ENCODE measurements at regions not wholly inside any gene's neighbourhood (a gene's known extent, or its start where the extent isn't known, plus 50 kb on each side); places are given as distances from the start of the nearest gene placed in this dataset.
"Not testable (repeated sequence)": the region's sequence is repeated elsewhere in the genome, so short reads cannot be mapped to it uniquely, and the experiment has no call there.

DNA sequence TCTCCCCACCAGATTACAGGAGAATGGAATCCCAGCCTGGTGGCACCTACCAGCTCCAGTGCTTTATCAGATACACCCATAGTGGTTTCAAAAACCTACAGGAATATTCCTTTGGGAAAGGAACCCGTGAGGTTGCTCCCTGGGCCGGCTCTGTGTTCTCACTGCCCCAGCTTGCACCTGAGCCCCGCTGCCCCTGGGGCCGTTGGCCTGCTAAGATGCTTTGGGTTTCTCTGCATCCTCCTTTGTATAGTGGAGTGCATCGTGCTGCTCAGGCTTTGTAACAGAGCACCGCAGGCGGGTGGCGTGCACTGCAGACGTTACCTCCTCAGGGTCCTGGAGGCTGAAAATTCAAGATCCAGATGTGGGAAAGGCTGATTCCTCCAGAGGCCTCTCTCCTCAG is 414.1 kb downstream of the BRD1 start:
- no peak for DNase-seq (ENCODE audit: low read depth)

DNA sequence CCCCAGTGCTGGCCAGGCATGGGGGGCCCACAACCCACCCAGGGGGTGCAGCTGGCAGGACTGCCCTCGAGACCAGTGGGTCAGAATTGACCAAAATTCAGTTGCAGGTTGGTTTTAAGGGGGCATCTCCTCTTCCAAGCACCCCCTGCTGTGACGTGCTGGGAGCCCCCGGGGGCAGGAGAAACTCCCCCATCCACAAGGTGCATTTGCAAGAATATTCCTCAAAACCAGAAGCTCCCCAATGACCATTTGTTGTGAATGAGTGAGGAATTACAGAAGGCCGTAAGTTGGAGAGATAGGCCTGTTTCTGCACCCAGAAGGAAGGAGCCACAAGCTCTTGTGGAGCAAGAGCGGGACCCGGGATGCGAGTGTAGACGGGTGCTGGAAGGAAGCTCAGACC is 414.5 kb downstream of the BRD1 start:
- DNase-seq (ENCODE audit: low read depth), result no peak

GRCh38 chr22:49412236-49412635 is 415.4 kb downstream of the BRD1 start:
- DNase-seq (ENCODE audit: low read depth), result no peak

- no peak for DNase-seq (ENCODE audit: low read depth)
These were observed 416.4 kb downstream of the BRD1 start for GRCh38 chr22:49411236-49411635.

GRCh38 chr22:49408102-49408836 is 419.4 kb downstream of the BRD1 start:
- DNase-seq (ENCODE audit: low read depth), result no peak

GRCh38 chr22:49406879-49407587 is 420.6 kb downstream of the BRD1 start:
- no peak for DNase-seq (ENCODE audit: low read depth)

- DNase-seq (ENCODE audit: low read depth), result no peak
These were observed 421.5 kb downstream of the BRD1 start for GRCh38 chr22:49406047-49406650.

GRCh38 chr22:49405590-49405989 is 422.1 kb downstream of the BRD1 start:
- no peak for DNase-seq (ENCODE audit: low read depth)

DNA sequence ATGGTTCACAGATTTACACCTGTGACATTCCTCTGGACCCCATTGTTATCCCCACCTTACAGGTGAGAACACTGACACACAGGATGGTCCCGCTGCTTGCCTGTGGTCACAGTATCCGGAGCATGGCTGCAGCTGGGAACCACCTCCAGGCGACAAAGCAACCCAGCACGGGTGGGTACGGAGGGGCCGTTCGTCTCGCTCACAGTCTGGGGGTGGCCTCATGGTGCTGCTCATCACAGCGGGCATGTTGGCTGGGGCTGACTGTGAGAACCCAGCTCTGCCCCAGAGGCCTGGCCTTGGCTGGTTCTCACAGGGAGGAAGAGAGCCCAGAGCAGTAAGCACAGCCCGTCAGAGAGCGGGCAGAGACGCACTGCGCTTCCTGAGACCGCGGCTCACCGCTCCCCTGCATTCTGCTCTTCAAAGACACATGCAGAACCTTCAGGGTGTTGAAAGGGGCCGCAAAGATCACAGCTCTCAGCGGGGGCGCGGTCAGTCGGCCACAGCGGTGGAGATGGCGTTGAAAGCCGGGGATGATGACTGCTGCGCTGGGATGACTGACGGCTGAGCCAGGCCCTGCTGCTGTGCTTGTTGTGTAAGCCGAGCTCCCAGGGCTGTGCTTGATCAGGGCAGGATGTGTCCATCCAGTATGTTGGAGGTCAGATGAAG is 423.0 kb downstream of the BRD1 start:
- DNase-seq (ENCODE audit: low read depth), result no peak

DNA sequence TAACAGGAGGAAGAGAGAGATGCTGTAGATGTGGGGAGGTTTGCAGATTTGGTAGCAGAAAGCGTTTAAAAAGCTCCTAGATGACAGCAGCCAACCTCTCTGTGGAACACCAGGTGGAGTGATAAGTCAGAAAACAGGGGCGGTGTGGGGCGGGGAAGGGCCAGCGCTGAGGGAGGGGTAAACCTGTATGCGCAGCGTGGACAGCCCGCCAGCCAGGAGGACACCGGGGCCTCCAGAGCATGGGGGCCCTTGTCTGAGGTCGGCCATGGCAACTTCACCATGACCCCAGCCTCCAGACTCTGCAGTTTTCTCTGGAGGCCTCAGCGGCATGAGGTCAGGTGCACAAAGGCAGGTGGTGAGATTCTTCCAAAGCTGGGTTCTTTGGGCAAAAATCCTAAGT is 423.7 kb downstream of the BRD1 start:
- DNase-seq (ENCODE audit: low read depth), result no peak

DNA sequence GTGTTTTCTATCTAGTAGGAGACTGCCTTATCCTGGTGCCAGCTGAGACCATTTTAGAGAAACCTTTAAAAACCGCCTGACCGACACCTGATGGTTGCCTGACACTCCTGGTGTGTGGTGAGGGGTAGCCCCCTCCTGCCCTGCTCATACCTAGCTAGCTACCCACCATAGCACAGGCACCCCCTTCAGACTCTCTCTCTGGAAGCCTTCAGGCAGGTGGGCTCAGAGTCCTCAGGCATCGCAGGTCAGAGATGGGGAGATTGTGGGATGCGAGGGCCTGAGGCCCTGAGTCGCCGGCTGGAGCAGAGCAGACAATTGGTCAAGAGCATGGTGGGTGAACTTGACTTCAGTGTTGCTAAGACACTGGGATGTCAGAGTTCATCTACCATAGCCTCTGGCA is 424.6 kb downstream of the BRD1 start:
- no peak for DNase-seq (ENCODE audit: low read depth)

- DNase-seq (ENCODE audit: low read depth), result no peak
These were observed 425.5 kb downstream of the BRD1 start for GRCh38 chr22:49402169-49402568.

DNA sequence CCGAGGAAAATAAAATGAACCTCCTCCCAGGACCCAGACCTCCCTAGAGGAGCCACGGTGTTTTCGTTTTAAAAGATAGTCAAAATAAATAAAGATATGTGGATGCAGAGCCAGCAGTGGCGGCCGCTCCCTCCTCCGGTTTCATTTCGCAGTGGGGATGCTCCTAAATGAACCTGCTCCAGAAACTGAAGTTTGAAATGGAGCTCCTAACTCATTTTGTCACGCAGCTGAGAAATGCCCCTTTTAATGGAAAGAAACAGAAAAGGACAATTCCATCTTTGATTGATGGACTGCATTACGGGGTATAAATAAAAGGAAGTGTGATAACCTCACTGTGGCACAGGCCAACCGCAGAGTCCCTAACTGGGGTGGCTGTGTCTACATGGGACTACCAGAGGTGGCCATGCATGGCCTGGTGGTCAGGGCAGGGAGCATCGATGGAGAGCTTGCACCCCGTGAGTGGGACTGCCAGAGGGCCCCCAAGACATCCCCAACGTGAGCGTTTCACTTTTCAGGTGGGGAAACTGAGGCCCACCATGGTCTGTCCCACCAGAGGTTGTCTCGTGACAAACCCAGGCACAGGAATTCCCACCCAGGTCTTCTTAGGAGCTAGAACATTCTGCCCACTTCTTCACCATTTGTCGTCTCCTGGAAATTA is 426.6 kb downstream of the BRD1 start:
- no peak for DNase-seq (ENCODE audit: low read depth)

DNA sequence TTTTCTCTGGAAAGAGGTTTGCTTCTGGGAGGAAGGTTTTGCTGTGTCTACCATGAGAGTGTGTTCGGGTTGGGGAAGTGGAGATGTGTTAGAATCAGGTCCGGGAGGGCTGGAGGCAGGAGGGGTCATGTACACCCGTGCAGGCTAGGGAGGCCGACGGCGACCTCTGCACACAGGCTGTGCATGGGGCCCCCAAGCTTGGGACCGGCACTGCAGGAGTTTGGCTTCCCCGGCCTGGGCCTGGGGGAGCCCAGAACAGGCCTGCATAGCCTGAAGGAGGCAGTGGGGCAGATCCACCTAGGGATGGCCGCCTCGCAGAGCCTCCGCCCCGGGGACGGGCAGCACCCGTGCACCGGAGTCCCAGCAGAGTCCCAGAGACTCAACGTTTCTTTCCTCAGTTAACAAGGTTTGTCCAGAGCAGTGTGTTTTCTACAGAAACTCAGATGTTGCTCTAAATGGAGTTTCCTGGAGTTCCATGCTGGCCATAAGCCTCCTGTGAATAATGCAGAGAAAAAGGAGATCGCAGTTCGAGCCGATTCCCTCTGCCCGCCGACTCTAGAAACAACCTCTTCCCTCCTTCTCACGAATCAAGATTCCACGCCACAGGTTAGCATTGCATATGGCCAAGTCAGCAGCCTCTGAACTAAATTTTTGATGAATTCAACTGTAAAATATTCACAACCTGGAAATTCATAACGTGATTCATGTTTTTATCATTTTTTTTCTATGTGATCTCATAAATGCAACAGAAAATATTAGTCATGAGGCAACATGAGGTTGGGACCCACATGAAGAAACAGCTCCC is 427.3 kb downstream of the BRD1 start:
- no peak for DNase-seq (ENCODE audit: low read depth)

- no peak for DNase-seq (ENCODE audit: low read depth)
These were observed 429.0 kb downstream of the BRD1 start for GRCh38 chr22:49398646-49399045.

DNA sequence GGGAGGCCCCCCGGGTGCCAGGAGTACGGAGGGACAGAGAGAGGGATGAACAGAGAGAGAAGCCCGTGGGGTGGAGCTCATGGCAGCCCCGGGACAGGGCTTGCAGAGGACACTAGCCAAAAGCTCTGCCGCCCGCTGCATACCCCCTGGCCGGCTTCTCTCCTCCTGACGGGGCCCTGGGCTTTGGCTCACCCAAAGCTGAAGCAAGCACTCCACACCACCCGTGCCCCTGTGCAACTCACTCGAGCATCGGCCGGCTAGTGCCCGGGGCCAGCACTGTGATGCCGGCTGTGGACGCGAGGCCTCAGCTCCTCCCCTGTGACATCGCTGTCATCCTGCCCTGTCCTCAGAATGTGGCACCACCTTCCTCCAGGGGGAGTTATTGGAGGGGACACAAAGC is 429.6 kb downstream of the BRD1 start:
- no peak for DNase-seq (ENCODE audit: low read depth)

DNA sequence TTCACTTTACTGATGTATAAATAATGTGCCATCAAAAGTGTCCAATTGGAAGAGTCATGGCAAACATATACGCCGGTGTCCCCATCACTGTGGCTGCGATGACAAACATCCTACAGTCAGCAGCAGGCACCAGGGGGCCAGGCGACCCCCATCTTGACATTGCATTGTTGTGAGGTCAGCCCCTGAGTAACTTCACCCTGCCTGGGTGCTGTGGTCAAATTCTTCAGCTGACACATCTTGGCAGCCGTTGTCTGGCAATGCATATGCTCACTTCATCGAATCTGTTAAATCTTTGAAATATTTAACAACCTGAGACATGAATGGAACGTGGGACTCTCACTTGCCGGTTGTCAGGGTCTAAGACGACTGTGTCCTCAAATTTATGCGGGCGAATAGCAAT is 430.9 kb downstream of the BRD1 start:
- no peak for DNase-seq (ENCODE audit: low read depth)

DNA sequence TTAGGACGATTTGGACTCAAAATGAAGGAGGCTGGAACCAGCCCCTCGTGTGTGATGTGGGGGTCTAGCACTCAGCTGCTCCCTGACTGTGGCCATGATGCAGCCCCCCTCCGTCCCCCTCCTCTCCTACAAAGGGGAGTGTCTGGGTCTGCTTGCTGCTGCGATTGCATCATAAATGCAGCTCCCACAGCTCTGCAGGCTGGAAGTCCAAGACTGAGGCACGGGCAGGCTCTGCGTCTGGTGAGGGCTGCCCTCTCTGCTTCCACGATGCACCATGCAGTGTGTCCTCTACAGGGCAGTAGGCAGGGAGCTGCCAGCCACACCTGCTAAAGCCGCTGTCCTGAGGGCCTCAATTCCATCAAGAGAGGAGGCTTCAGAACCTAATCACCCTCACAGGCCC is 432.1 kb downstream of the BRD1 start:
- no peak for DNase-seq (ENCODE audit: low read depth)

DNA sequence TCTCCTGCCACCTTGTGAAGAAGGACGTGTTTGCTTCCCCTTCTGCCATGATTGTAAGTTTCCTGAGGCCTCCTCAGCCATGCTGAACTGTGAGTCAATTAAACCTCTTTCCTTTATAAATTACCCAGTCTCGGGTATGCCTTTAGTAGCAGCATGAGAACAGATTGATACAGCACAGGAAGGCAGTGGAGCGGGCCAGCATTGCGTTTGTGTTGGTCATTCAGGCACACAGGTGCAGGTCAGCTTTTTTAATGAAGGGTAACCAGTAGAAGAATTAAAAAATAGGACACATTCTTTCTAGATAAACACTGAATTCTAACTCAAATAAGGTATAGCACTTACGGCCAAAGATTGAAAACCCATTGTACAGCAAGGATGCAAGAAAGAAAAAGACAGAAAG is 432.6 kb downstream of the BRD1 start:
- DNase-seq (ENCODE audit: low read depth), result not testable (repeated sequence)

DNA sequence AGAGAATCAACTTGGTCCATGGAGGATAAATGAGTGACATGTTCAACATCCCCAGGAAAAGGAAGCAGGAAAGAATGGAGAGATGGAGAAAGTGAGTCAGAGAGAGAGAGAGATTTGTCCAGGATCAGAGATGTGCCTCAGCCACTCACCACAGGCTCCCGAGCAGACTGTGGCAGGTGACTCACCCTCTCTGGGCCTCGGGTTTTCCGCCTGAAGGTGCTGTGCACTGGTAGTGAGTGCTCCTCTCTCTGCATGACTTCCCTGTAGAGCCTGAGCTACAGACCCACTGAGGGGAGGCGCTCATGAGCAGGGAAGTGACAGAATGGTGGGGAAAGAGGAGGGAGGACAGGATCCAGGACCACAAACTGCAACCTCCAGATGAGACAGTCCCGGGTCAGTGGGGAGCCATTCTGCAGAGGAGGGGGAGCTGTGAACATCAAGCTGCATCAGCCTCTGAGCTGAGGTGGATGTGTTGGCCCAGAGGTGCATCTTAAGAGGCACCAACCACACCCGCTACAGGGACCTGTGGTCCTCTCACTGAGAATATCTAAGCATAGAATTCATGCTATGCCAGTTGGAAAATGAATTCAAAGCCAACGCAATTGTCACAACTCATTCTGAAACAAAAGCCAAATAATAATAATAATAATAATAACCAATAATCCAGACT is 433.4 kb downstream of the BRD1 start:
- no peak for DNase-seq (ENCODE audit: low read depth)

GRCh38 chr22:49393526-49393925 is 434.1 kb downstream of the BRD1 start:
- no peak for DNase-seq (ENCODE audit: low read depth)

Measured in stimulated activated CD8-positive, alpha-beta memory T cell treated with anti-CD3 and anti-CD28 coated beads, Interleukin-12 subunit alpha, Interleukin-12 subunit beta, amount 100 ng/mL, for 1 hour (primary cell).